AG08395 (cell line): ENCODE measurements at regions not wholly inside any gene's neighbourhood (a gene's known extent, or its start where the extent isn't known, plus 50 kb on each side); places are given as distances from the start of the nearest gene placed in this dataset.
"Not testable (repeated sequence)": the region's sequence is repeated elsewhere in the genome, so short reads cannot be mapped to it uniquely, and the experiment has no call there.

Experiments used
- DNase-seq: peaks from one replicate; pipeline ENCODE4 v3.0.0; 2012; ENCODE audit warnings: mixed read lengths, low spot score

GRCh38 chr2:132318481-132318880, 98.1 kb upstream of the GPR39 start:
- not testable (repeated sequence) for DNase-seq

GRCh38 chr2:132324005-132324404, 92.6 kb upstream of the GPR39 start:
- not testable (repeated sequence) for DNase-seq

- DNase-seq: not testable (repeated sequence)
These were observed 84.1 kb upstream of the GPR39 start for GRCh38 chr2:132332345-132333033.

- not testable (repeated sequence) for DNase-seq
These were observed 79.5 kb upstream of the GPR39 start for GRCh38 chr2:132337135-132337534.

GRCh38 chr2:132337844-132338243, 78.8 kb upstream of the GPR39 start:
- DNase-seq: not testable (repeated sequence)

- DNase-seq: not testable (repeated sequence)
These were observed 69.4 kb upstream of the GPR39 start for GRCh38 chr2:132347041-132347780.

GRCh38 chr2:132349092-132349687, 67.4 kb upstream of the GPR39 start:
- DNase-seq: not testable (repeated sequence)

GRCh38 chr2:132351668-132352067, 64.9 kb upstream of the GPR39 start:
- not testable (repeated sequence) for DNase-seq

- DNase-seq: peak; percentile 21
These were observed 64.1 kb upstream of the GPR39 start for GRCh38 chr2:132352481-132353001.

GRCh38 chr2:132353380-132353779, 63.2 kb upstream of the GPR39 start:
- DNase-seq: not testable (repeated sequence)

- not testable (repeated sequence) for DNase-seq
These were observed 55.6 kb upstream of the GPR39 start for GRCh38 chr2:132360964-132361363.

GRCh38 chr2:132361498-132361897, 55.1 kb upstream of the GPR39 start:
- not testable (repeated sequence) for DNase-seq

GRCh38 chr2:132363352-132363751, 53.3 kb upstream of the GPR39 start:
- not testable (repeated sequence) for DNase-seq

GRCh38 chr2:132365963-132366362, 50.6 kb upstream of the GPR39 start:
- not testable (repeated sequence) for DNase-seq

- DNase-seq: no peak
These were observed 50.0 kb upstream of the GPR39 start for GRCh38 chr2:132366421-132367180.
